Stimulated activated CD8-positive, alpha-beta memory T cell treated with anti-CD3 and anti-CD28 coated beads, Interleukin-7, amount 100 ng/mL, for 48 hours (primary cell): ENCODE measurements at regions not wholly inside any gene's neighbourhood (a gene's known extent, or its start where the extent isn't known, plus 50 kb on each side); places are given as distances from the start of the nearest gene placed in this dataset.

Experiments used
- DNase-seq, 2 donors: peaks; one replicate each; pipeline ENCODE4 v3.0.0-alpha.2; 2020; ENCODE audit warnings: low read depth in 1 of 2; ENCODE audit errors: extremely low read depth in 1 of 2

GRCh38 chr20:39474879-39475278 lies 512.7 kb downstream of the DHX35 start:
- DNase-seq: no peak

GRCh38 chr20:39473536-39473935 lies 511.4 kb downstream of the DHX35 start:
- no peak for DNase-seq

- no peak for DNase-seq
Measured at GRCh38 chr20:39468703-39469102, 506.6 kb downstream of the DHX35 start.

GRCh38 chr20:39464238-39464637 lies 502.1 kb downstream of the DHX35 start:
- no peak for DNase-seq

- DNase-seq: no peak
Measured at GRCh38 chr20:39462416-39462945, 500.3 kb downstream of the DHX35 start.

GRCh38 chr20:39458452-39458851 lies 496.3 kb downstream of the DHX35 start:
- no peak for DNase-seq

- DNase-seq: no peak
Measured at GRCh38 chr20:39453890-39454289, 491.7 kb downstream of the DHX35 start.

GRCh38 chr20:39452583-39453340 lies 490.6 kb downstream of the DHX35 start:
- DNase-seq: no peak

GRCh38 chr20:39451386-39451785 lies 489.2 kb downstream of the DHX35 start:
- DNase-seq: no peak

- DNase-seq: no peak
Measured at GRCh38 chr20:39446397-39446796, 484.3 kb downstream of the DHX35 start.

- no peak for DNase-seq
Measured at GRCh38 chr20:39445095-39445494, 483.0 kb downstream of the DHX35 start.

GRCh38 chr20:39433466-39433865 lies 471.3 kb downstream of the DHX35 start:
- DNase-seq: no peak

GRCh38 chr20:39431091-39431880 lies 469.1 kb downstream of the DHX35 start:
- DNase-seq: no peak

GRCh38 chr20:39429726-39430125 lies 467.6 kb downstream of the DHX35 start:
- DNase-seq: no peak

- DNase-seq: no peak
Measured at GRCh38 chr20:39424962-39425678, 463.0 kb downstream of the DHX35 start.

- DNase-seq: no peak
Measured at GRCh38 chr20:39421571-39422105, 459.5 kb downstream of the DHX35 start.

GRCh38 chr20:39412091-39412490 lies 449.9 kb downstream of the DHX35 start:
- DNase-seq: no peak

GRCh38 chr20:39399463-39399862 lies 437.3 kb downstream of the DHX35 start:
- no peak for DNase-seq

GRCh38 chr20:39398656-39399055 lies 436.5 kb downstream of the DHX35 start:
- no peak for DNase-seq

GRCh38 chr20:39397646-39398045 lies 435.5 kb downstream of the DHX35 start:
- no peak for DNase-seq
